Kidney (tissue), 13 donors: ENCODE measurements at regions not wholly inside any gene's neighbourhood (a gene's known extent, or its start where the extent isn't known, plus 50 kb on each side); places are given as distances from the start of the nearest gene placed in this dataset.

Source experiments
- DNase-seq, 5 donors: peaks; one replicate each; pipeline ENCODE4 v3.0.0-alpha.2; 2013 to 2020
- FAIRE-seq: peaks from 2 replicates; lab custom pipeline; 2012; peaks lifted over from hg19 to GRCh38; lab: Jason Lieb, UNC
- H3K27ac ChIP-seq, 2 donors: one replicate each; pipeline ENCODE4 v1.7.0; 2013; ENCODE audit warnings: low read depth in 2 of 2, low read length in 2 of 2, inconsistent platforms in 1 of 2
- H3K27me3 ChIP-seq: one replicate; pipeline ENCODE4 v1.7.1; 2013; ENCODE audit warnings: low read length, inconsistent platforms; ENCODE audit not compliant: control insufficient read depth, insufficient read depth
- H3K36me3 ChIP-seq, 3 donors: one replicate each; pipeline versions ENCODE4 v1.7.0 to v1.7.1; 2013; ENCODE audit warnings: low read length in 3 of 3, control low read depth in 1 of 3, inconsistent platforms in 1 of 3; ENCODE audit not compliant: insufficient read depth in 3 of 3, control insufficient read depth in 2 of 3
- H3K4me1 ChIP-seq, 3 donors: one replicate each; pipeline versions ENCODE4 v1.7.0 to v1.7.1; 2013; ENCODE audit warnings: low read length in 3 of 3, inconsistent platforms in 1 of 3, low read depth in 1 of 3; ENCODE audit not compliant: control insufficient read depth in 2 of 3, insufficient read depth in 2 of 3
- H3K4me3 ChIP-seq, 3 donors: one replicate each; pipeline versions ENCODE4 v1.7.0 to v1.8.1; 2013; ENCODE audit warnings: low read length in 3 of 3, control low read depth in 1 of 3, inconsistent platforms in 1 of 3
- H3K9ac ChIP-seq, 3 donors: one replicate each; pipeline versions ENCODE4 v1.7.0 to v1.7.1; 2013; ENCODE audit warnings: low read length in 3 of 3, control low read depth in 1 of 3, inconsistent platforms in 1 of 3
- H3K9me3 ChIP-seq, 3 donors: one replicate each; pipeline versions ENCODE4 v1.7.0 to v1.7.1; 2013; ENCODE audit warnings: low read length in 3 of 3, control low read depth in 1 of 3, inconsistent platforms in 1 of 3; ENCODE audit not compliant: control insufficient read depth in 2 of 3, insufficient read depth in 1 of 3
- CTCF ChIP-seq: IDR thresholded peaks from 3 replicates; pipeline ENCODE4 v1.5.1; 2012; ENCODE audit warnings: mild to moderate bottlenecking, moderate library complexity, borderline replicate concordance; ENCODE audit not compliant: insufficient read depth; ENCODE audit errors: extremely low read depth
- intact Hi-C: fragments of 100-400 bp; cut with DNase I; formaldehyde crosslinking; loops from one replicate; pipeline ENCODE4 v1.11.1; 2022
- donor health status: control.
- donor health status: control.
- donor health status: control.
- donor health status: control.
- donor health status: control.
- donor health status: DM: yes; HTN: yes; CAD: no.
- donor health status: Normal renal cell carcinoma (clear cell type).

DNA sequence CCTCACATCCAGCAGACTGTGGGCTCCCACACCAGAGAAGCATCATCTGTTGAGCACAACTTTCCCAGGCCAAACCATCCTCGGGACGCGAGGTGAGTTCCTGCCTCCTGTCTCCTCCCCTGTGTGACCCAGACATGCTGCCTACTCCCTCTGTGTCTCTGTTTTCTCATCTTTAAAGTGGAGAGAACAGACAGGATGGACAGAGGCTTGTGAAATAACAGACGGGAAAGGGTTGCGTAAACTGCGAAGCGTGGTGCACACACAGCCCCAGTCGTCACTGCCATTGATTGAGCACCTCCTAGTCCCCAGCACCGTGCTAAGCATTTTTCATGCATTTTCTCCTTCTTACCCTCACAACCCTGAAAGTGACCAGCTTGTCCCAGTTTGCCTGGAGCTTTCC lies 52.1 kb upstream of the LMX1B start:
- H3K36me3 ChIP-seq: no peaks in the 10 kb centered on the region
- H3K27me3 ChIP-seq: no peaks in the 10 kb centered on the region
- TF ChIP-seq CTCF: no peak
- H3K27ac ChIP-seq: no peak overlapping the region
- FAIRE-seq (no peak), DNase-seq (no peak)
- H3K4me3 ChIP-seq: no peak overlapping the region
- H3K4me1 ChIP-seq: no peaks in the 10 kb centered on the region
- intact Hi-C loops: no loop called here
- H3K9ac ChIP-seq: no peak overlapping the region
- no peaks in the 10 kb centered on the region for H3K9me3 ChIP-seq

- no peaks in the 10 kb centered on the region for H3K9me3 ChIP-seq
- intact Hi-C loops: no loop called here
- TF ChIP-seq CTCF: no peak
- no peaks in the 10 kb centered on the region for H3K36me3 ChIP-seq
- no peaks in the 10 kb centered on the region for H3K4me1 ChIP-seq
- H3K9ac ChIP-seq: no peak overlapping the region
- H3K4me3 ChIP-seq: no peak overlapping the region
- no peak overlapping the region for H3K27ac ChIP-seq
- DNase-seq (no peak), FAIRE-seq (no peak)
- H3K27me3 ChIP-seq: no peaks in the 10 kb centered on the region
Measured at GRCh38 chr9:126563556-126563955, 50.2 kb upstream of the LMX1B start.
